ENCODE measurements at regions not wholly inside any gene's neighbourhood (a gene's known extent, or its start where the extent isn't known, plus 50 kb on each side); places are given as distances from the start of the nearest gene placed in this dataset.

- DNase-seq = no peak
Observed at GRCh38 chr3:178455946-178456345, 80.3 kb upstream of the KCNMB2 start.

GRCh38 chr3:178456621-178457285, 79.5 kb upstream of the KCNMB2 start:
- DNase-seq = no peak

- no peak for DNase-seq
Observed at GRCh38 chr3:178457511-178457910, 78.7 kb upstream of the KCNMB2 start.

GRCh38 chr3:178458313-178459037, 77.8 kb upstream of the KCNMB2 start:
- no peak for DNase-seq

- no peak for DNase-seq
Observed at GRCh38 chr3:178459038-178459410, 77.2 kb upstream of the KCNMB2 start.

- no peak for DNase-seq
Observed at GRCh38 chr3:178465260-178466180, 70.7 kb upstream of the KCNMB2 start.

GRCh38 chr3:178472941-178473340, 63.3 kb upstream of the KCNMB2 start:
- DNase-seq = no peak

GRCh38 chr3:178474526-178474925, 61.7 kb upstream of the KCNMB2 start:
- DNase-seq = no peak

- no peak for DNase-seq
Observed at GRCh38 chr3:178475062-178475461, 61.2 kb upstream of the KCNMB2 start.

- DNase-seq = no peak
Observed at GRCh38 chr3:178476886-178477285, 59.4 kb upstream of the KCNMB2 start.

GRCh38 chr3:178479446-178479845, 56.8 kb upstream of the KCNMB2 start:
- no peak for DNase-seq

- DNase-seq = peak; percentile 37
Observed at GRCh38 chr3:178479860-178480259, 56.4 kb upstream of the KCNMB2 start.

- DNase-seq = no peak
Observed at GRCh38 chr3:178480274-178480673, 56.0 kb upstream of the KCNMB2 start.

GRCh38 chr3:178480795-178481194, 55.4 kb upstream of the KCNMB2 start:
- no peak for DNase-seq

GRCh38 chr3:178482981-178483380, 53.3 kb upstream of the KCNMB2 start:
- DNase-seq = no peak

GRCh38 chr3:178483704-178484103, 52.5 kb upstream of the KCNMB2 start:
- DNase-seq = no peak

- no peak for DNase-seq
Observed at GRCh38 chr3:178485756-178486155, 50.5 kb upstream of the KCNMB2 start.
